Astrocyte (in vitro differentiated cells and primary cell): ENCODE measurements at regions not wholly inside any gene's neighbourhood (a gene's known extent, or its start where the extent isn't known, plus 50 kb on each side); places are given as distances from the start of the nearest gene placed in this dataset.
A peak's percentile ranks its signal among the peaks of the same experiment; 100 is the strongest.

Experiments
- DNase-seq: peaks from one replicate; pipeline ENCODE4 v3.0.0-alpha.2; 2010; ENCODE audit warnings: low read depth
- FAIRE-seq: peaks from 2 replicates; lab custom pipeline; 2011; peaks lifted over from hg19 to GRCh38; lab: Jason Lieb, UNC
- H2AFZ ChIP-seq: 2 replicates; pipeline ENCODE4 v1.6.0; 2012; ENCODE audit warnings: low read depth, low read length, inconsistent platforms
- H3K27ac ChIP-seq: 2 replicates; pipeline ENCODE4 v1.5.1; 2011; ENCODE audit warnings: low read depth, low read length, inconsistent platforms
- H3K27me3 ChIP-seq: 2 replicates; pipeline ENCODE4 v1.6.0; 2011; ENCODE audit warnings: low read length, inconsistent platforms; ENCODE audit not compliant: insufficient read depth
- H3K36me3 ChIP-seq: 2 replicates; pipeline ENCODE4 v1.5.1; 2011; ENCODE audit warnings: low read length, inconsistent platforms; ENCODE audit not compliant: insufficient read depth
- H3K4me1 ChIP-seq: 2 replicates; pipeline ENCODE4 v1.5.1; 2011; ENCODE audit warnings: low read length, inconsistent platforms; ENCODE audit not compliant: insufficient read depth
- H3K4me2 ChIP-seq: 2 replicates; pipeline ENCODE4 v1.6.0; 2012; ENCODE audit warnings: low read length, inconsistent platforms
- H3K4me3 ChIP-seq: 2 replicates; pipeline ENCODE4 v1.5.1; 2011; ENCODE audit warnings: low read depth, mild to moderate bottlenecking, low read length, inconsistent platforms; ENCODE audit not compliant: insufficient read depth
- H3K79me2 ChIP-seq: 2 replicates; pipeline ENCODE4 v1.6.0; 2012; ENCODE audit warnings: mild to moderate bottlenecking, low read length, inconsistent platforms; ENCODE audit not compliant: insufficient read depth
- H3K9ac ChIP-seq: 2 replicates; pipeline ENCODE4 v1.6.0; 2012; ENCODE audit warnings: mild to moderate bottlenecking, low read length, inconsistent platforms
- H3K9me3 ChIP-seq: 2 replicates; pipeline ENCODE4 v1.5.1; 2012; ENCODE audit warnings: low read depth, mild to moderate bottlenecking, low read length, inconsistent platforms; ENCODE audit not compliant: insufficient read depth
- H4K20me1 ChIP-seq: 2 replicates; pipeline ENCODE4 v1.6.0; 2012; ENCODE audit warnings: low read length, inconsistent platforms; ENCODE audit not compliant: insufficient read depth
- H3K27ac Mint-ChIP-seq: one replicate; pipeline ENCODE4 v1.8.0; 2021; ENCODE audit warnings: mild to moderate bottlenecking, mixed read lengths; ENCODE audit not compliant: unreplicated experiment
- H3K27me3 Mint-ChIP-seq: one replicate; pipeline ENCODE4 v1.8.0; 2021; ENCODE audit warnings: low read depth, mixed read lengths; ENCODE audit not compliant: unreplicated experiment
- H3K36me3 Mint-ChIP-seq: one replicate; pipeline ENCODE4 v1.8.0; 2021; ENCODE audit warnings: low read depth, mixed read lengths; ENCODE audit not compliant: unreplicated experiment
- H3K4me1 Mint-ChIP-seq: one replicate; pipeline ENCODE4 v1.8.0; 2021; ENCODE audit warnings: low read depth, mixed read lengths; ENCODE audit not compliant: unreplicated experiment
- H3K4me3 Mint-ChIP-seq: one replicate; pipeline ENCODE4 v1.8.0; 2021; ENCODE audit warnings: mild to moderate bottlenecking, moderate library complexity, mixed read lengths; ENCODE audit not compliant: unreplicated experiment
- H3K9me3 Mint-ChIP-seq: one replicate; pipeline ENCODE4 v1.8.0; 2021; ENCODE audit warnings: mild to moderate bottlenecking, mixed read lengths; ENCODE audit not compliant: unreplicated experiment
- EZH2 ChIP-seq: IDR thresholded peaks from 2 replicates; pipeline ENCODE4 v1.6.1; 2012; ENCODE audit warnings: mild to moderate bottlenecking, low read length, inconsistent platforms; ENCODE audit not compliant: insufficient read depth
- TF ChIP-seq, protein P1 (sequence below): IDR thresholded peaks from 2 replicates; pipeline ENCODE4 v1.5.1; 2011; ENCODE audit warnings: low read depth, mild to moderate bottlenecking, inconsistent platforms, low read length, moderate library complexity; ENCODE audit not compliant: insufficient read depth

DNA sequence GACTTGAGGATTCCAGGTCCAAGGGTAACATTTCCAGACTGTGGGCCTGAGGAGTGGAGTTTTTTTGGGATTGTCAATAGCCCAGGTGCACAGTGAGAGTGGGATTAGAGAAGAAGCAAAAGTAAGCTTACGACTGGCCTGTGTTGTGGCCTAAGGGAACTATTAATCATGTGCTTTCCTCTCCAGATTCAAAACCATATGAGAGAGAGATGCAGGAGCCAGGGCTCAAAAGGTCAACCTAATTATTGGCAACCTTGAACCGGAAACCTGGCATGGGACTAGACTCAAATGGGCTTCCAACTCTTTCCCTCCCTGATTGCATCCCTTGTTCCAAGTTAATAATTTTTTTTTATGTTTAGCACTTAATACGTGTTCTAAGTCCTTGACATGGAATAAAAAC is 242.1 kb upstream of the THRB start:
- H4K20me1 ChIP-seq = no peaks in the 10 kb centered on the region

GRCh38 chr3:24740326-24740725 is 245.7 kb upstream of the THRB start:
- TF ChIP-seq, protein P1, sequence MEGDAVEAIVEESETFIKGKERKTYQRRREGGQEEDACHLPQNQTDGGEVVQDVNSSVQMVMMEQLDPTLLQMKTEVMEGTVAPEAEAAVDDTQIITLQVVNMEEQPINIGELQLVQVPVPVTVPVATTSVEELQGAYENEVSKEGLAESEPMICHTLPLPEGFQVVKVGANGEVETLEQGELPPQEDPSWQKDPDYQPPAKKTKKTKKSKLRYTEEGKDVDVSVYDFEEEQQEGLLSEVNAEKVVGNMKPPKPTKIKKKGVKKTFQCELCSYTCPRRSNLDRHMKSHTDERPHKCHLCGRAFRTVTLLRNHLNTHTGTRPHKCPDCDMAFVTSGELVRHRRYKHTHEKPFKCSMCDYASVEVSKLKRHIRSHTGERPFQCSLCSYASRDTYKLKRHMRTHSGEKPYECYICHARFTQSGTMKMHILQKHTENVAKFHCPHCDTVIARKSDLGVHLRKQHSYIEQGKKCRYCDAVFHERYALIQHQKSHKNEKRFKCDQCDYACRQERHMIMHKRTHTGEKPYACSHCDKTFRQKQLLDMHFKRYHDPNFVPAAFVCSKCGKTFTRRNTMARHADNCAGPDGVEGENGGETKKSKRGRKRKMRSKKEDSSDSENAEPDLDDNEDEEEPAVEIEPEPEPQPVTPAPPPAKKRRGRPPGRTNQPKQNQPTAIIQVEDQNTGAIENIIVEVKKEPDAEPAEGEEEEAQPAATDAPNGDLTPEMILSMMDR = no peak
- H3K9me3 ChIP-seq = no peaks in the 10 kb centered on the region
- Mint-ChIP-seq H3K4me3 (no peak overlapping the region), H3K4me1 (peaks cover 18% of the 10 kb centered on the region), H3K27ac (no peak overlapping the region), H3K27me3 (no peaks in the 10 kb centered on the region), H3K9me3 (no peaks in the 10 kb centered on the region), H3K36me3 (no peaks in the 10 kb centered on the region)
- no peak overlapping the region for H3K4me3 ChIP-seq
- no peak for FAIRE-seq
- H3K79me2 ChIP-seq = no peaks in the 10 kb centered on the region
- no peaks in the 10 kb centered on the region for H3K4me1 ChIP-seq
- no peak overlapping the region for H3K9ac ChIP-seq
- DNase-seq = no peak
- H3K27ac ChIP-seq = no peak overlapping the region
- no peaks in the 10 kb centered on the region for H3K27me3 ChIP-seq
- no peaks in the 10 kb centered on the region for H4K20me1 ChIP-seq
- no peaks in the 10 kb centered on the region for H3K36me3 ChIP-seq
- H3K4me2 ChIP-seq = no peak overlapping the region
- H2AFZ ChIP-seq = no peak overlapping the region

More for the DNA sequence above, 242.1 kb upstream of the THRB start:
- Histone ChIP-seq H2AFZ (no peak overlapping the region), H3K36me3 (no peaks in the 10 kb centered on the region), H3K4me1 (no peaks in the 10 kb centered on the region), H3K9ac (no peak overlapping the region), H3K9me3 (no peaks in the 10 kb centered on the region), H3K79me2 (no peaks in the 10 kb centered on the region), H3K27me3 (no peaks in the 10 kb centered on the region), H3K27ac (no peak overlapping the region), H3K4me3 (no peak overlapping the region), H3K4me2 (no peak overlapping the region)
- TF ChIP-seq EZH2 = no peak
- TF ChIP-seq, protein P1 = no peak
- Mint-ChIP-seq H3K27ac (no peak overlapping the region), H3K9me3 (no peaks in the 10 kb centered on the region), H3K4me3 (no peak overlapping the region), H3K4me1 (peaks cover 14% of the 10 kb centered on the region), H3K27me3 (no peaks in the 10 kb centered on the region), H3K36me3 (no peaks in the 10 kb centered on the region)
- FAIRE-seq = no peak
- DNase-seq = no peak

- H3K27me3 ChIP-seq = no peaks in the 10 kb centered on the region
- Mint-ChIP-seq H3K27ac (peak overlapping the region; percentile 78), H3K36me3 (no peaks in the 10 kb centered on the region), H3K4me3 (peak overlapping the region; percentile 62), H3K27me3 (no peaks in the 10 kb centered on the region), H3K4me1 (peaks cover 18% of the 10 kb centered on the region), H3K9me3 (no peaks in the 10 kb centered on the region)
- H3K9ac ChIP-seq = no peak overlapping the region
- no peaks in the 10 kb centered on the region for H3K4me1 ChIP-seq
- FAIRE-seq (no peak), DNase-seq (no peak)
- H3K79me2 ChIP-seq = no peaks in the 10 kb centered on the region
- no peaks in the 10 kb centered on the region for H3K36me3 ChIP-seq
- H4K20me1 ChIP-seq = no peaks in the 10 kb centered on the region
- H3K27ac ChIP-seq = no peak overlapping the region
- H3K4me2 ChIP-seq = no peak overlapping the region
- H3K9me3 ChIP-seq = no peaks in the 10 kb centered on the region
- no peak overlapping the region for H3K4me3 ChIP-seq
- no peak for TF ChIP-seq EZH2
- TF ChIP-seq, protein P1 = no peak
- no peak overlapping the region for H2AFZ ChIP-seq
These were observed 246.9 kb upstream of the THRB start for GRCh38 chr3:24741506-24741905.
